ENCODE measurements at regions not wholly inside any gene's neighbourhood (a gene's known extent, or its start where the extent isn't known, plus 50 kb on each side); places are given as distances from the start of the nearest gene placed in this dataset.

- intact Hi-C loops (cut with DNase I; ENCODE audit: low total_unique reads) = no loop called here
- Histone ChIP-seq H3K36me3 (ENCODE audit: low read depth, missing control alignments) (no peaks in the 10 kb centered on the region), H3K9me3 (no peaks in the 10 kb centered on the region), H3K27ac (no peak overlapping the region), H3K4me3 (no peak overlapping the region), H3K4me1 (no peaks in the 10 kb centered on the region), H3K27me3 (no peaks in the 10 kb centered on the region)
- WGBS, 2 donors = 89 to 91% methylated on average over 1 of the region's 1 CpG
- no peak for DNase-seq
- TF ChIP-seq POLR2A (IDR thresholded peaks at IDR 0.05) (no peak), CTCF (IDR thresholded peaks at IDR 0.05) (no peak)
These were observed 169.4 kb upstream of the HMCN1 start for GRCh38 chr1:185564816-185565215.

GRCh38 chr1:185562461-185563359 lies 171.5 kb upstream of the HMCN1 start:
- H3K27ac ChIP-seq = no peak overlapping the region
- intact Hi-C loops (cut with DNase I; ENCODE audit: low total_unique reads) = no loop called here
- H3K27me3 ChIP-seq = no peaks in the 10 kb centered on the region
- no peaks in the 10 kb centered on the region for H3K4me1 ChIP-seq
- no peaks in the 10 kb centered on the region for H3K9me3 ChIP-seq
- 82 to 83% methylated on average over 6 of the region's 6 CpGs for WGBS, 2 donors
- H3K36me3 ChIP-seq (ENCODE audit: low read depth, missing control alignments) = no peaks in the 10 kb centered on the region
- DNase-seq = no peak
- no peak overlapping the region for H3K4me3 ChIP-seq
- TF ChIP-seq CTCF (IDR thresholded peaks at IDR 0.05) (no peak), POLR2A (IDR thresholded peaks at IDR 0.05) (no peak)

GRCh38 chr1:185561629-185562028 lies 172.6 kb upstream of the HMCN1 start:
- intact Hi-C loops (cut with DNase I; ENCODE audit: low total_unique reads) = no loop called here
- no peak for TF ChIP-seq POLR2A (IDR thresholded peaks at IDR 0.05)
- TF ChIP-seq CTCF (IDR thresholded peaks at IDR 0.05) = no peak
- H3K36me3 ChIP-seq (ENCODE audit: low read depth, missing control alignments) = no peaks in the 10 kb centered on the region

GRCh38 chr1:185560760-185561159 lies 173.4 kb upstream of the HMCN1 start:
- DNase-seq = no peak
- no peak overlapping the region for H3K4me3 ChIP-seq
- TF ChIP-seq CTCF (IDR thresholded peaks at IDR 0.05) (no peak), POLR2A (IDR thresholded peaks at IDR 0.05) (no peak)
- intact Hi-C loops (cut with DNase I; ENCODE audit: low total_unique reads) = no loop called here
- WGBS, 2 donors = 75 to 78% methylated on average over 4 of the region's 4 CpGs
- H3K9me3 ChIP-seq = no peaks in the 10 kb centered on the region
- no peak overlapping the region for H3K27ac ChIP-seq
- H3K36me3 ChIP-seq (ENCODE audit: low read depth, missing control alignments) = no peaks in the 10 kb centered on the region
- H3K4me1 ChIP-seq = no peaks in the 10 kb centered on the region
- no peaks in the 10 kb centered on the region for H3K27me3 ChIP-seq

More at GRCh38 chr1:185561629-185562028, 172.6 kb upstream of the HMCN1 start:
- Histone ChIP-seq H3K27me3 (no peaks in the 10 kb centered on the region), H3K9me3 (no peaks in the 10 kb centered on the region), H3K27ac (no peak overlapping the region), H3K4me3 (no peak overlapping the region), H3K4me1 (no peaks in the 10 kb centered on the region)
- 78 to 85% methylated on average over 4 of the region's 4 CpGs for WGBS, 2 donors
- no peak for DNase-seq
